GM12874 (cell line): ENCODE measurements at regions not wholly inside any gene's neighbourhood (a gene's known extent, or its start where the extent isn't known, plus 50 kb on each side); places are given as distances from the start of the nearest gene placed in this dataset.

Source experiments
- CTCF ChIP-seq: IDR thresholded peaks from 2 replicates; pipeline ENCODE4 v1.5.1; 2011; ENCODE audit warnings: low read depth, mild to moderate bottlenecking, control low read depth, low read length, moderate library complexity; ENCODE audit not compliant: insufficient read depth

- no peak for TF ChIP-seq CTCF
Measured at GRCh38 chr17:22703204-22703603, 1010.9 kb downstream of the KCNJ18 start.

GRCh38 chr17:22703786-22704441 is 1011.6 kb downstream of the KCNJ18 start:
- TF ChIP-seq CTCF = no peak

GRCh38 chr17:22704674-22705073 is 1012.4 kb downstream of the KCNJ18 start:
- no peak for TF ChIP-seq CTCF

- no peak for TF ChIP-seq CTCF
Measured at GRCh38 chr17:22707626-22708025, 1015.3 kb downstream of the KCNJ18 start.

GRCh38 chr17:22717211-22717610 is 1024.9 kb downstream of the KCNJ18 start:
- TF ChIP-seq CTCF = no peak

GRCh38 chr17:22718689-22719088 is 1026.4 kb downstream of the KCNJ18 start:
- no peak for TF ChIP-seq CTCF
